ENCODE measurements at regions not wholly inside any gene's neighbourhood (a gene's known extent, or its start where the extent isn't known, plus 50 kb on each side); places are given as distances from the start of the nearest gene placed in this dataset.

- Mint-ChIP-seq H3K9me3 (peaks cover 4% of the 10 kb centered on the region), H3K27me3 (no peaks in the 10 kb centered on the region), H3K4me1 (ENCODE audit: low read depth) (no peaks in the 10 kb centered on the region), H3K27ac (no peak overlapping the region), H3K4me3 (no peak overlapping the region), H3K36me3 (ENCODE audit: low read depth) (no peaks in the 10 kb centered on the region)
- CTCF ChIA-PET, result no interaction called here
- ATAC-seq (ENCODE audit: poor library complexity) (no peak), DNase-seq (no peak)
- Histone ChIP-seq H3K4me3 (ENCODE audit: low read length) (no peak overlapping the region), H3K9me3 (ENCODE audit: control insufficient read depth in 1 of 2, insufficient read depth in 1 of 2, low read length in 2 of 2) (peaks cover 0 to 5% of the 10 kb centered on the region in 2 experiments), H3K27me3 (ENCODE audit: control insufficient read depth in 1 of 2, insufficient read depth in 2 of 2, low read length in 2 of 2) (no peaks in the 10 kb centered on the region), H3K36me3 (ENCODE audit: insufficient read depth, low read length) (no peaks in the 10 kb centered on the region), H3K4me1 (ENCODE audit: insufficient read depth, low read length) (no peaks in the 10 kb centered on the region), H3K27ac (ENCODE audit: low read depth in 1 of 2, low read length in 2 of 2) (no peak overlapping the region)
- intact Hi-C loops (cut with DNase I, micrococcal nuclease), result no loop called here
- POLR2A ChIA-PET, result no interaction called here
- TF ChIP-seq CTCF (IDR thresholded peaks at IDR 0.05), result no peak
Observed at GRCh38 chr3:95172164-95172943, 1109.5 kb downstream of the NSUN3 start.

- H3K36me3 Mint-ChIP-seq (ENCODE audit: low read depth), result no peaks in the 10 kb centered on the region
Observed at GRCh38 chr3:95177096-95177495, 1114.2 kb downstream of the NSUN3 start.

GRCh38 chr3:95184038-95184437 lies 1121.2 kb downstream of the NSUN3 start:
- DNase-seq, result no peak
- Histone ChIP-seq H3K27ac (ENCODE audit: low read depth in 1 of 2, low read length in 2 of 2) (no peak overlapping the region), H3K27me3 (ENCODE audit: control insufficient read depth in 1 of 2, insufficient read depth in 2 of 2, low read length in 2 of 2) (no peaks in the 10 kb centered on the region), H3K4me1 (ENCODE audit: insufficient read depth, low read length) (no peaks in the 10 kb centered on the region), H3K36me3 (ENCODE audit: insufficient read depth, low read length) (no peaks in the 10 kb centered on the region), H3K4me3 (ENCODE audit: low read length) (no peak overlapping the region), H3K9me3 (ENCODE audit: control insufficient read depth in 1 of 2, insufficient read depth in 1 of 2, low read length in 2 of 2) (peaks cover 0 to 11% of the 10 kb centered on the region in 2 experiments)
- no peaks in the 10 kb centered on the region for H3K4me1 Mint-ChIP-seq (ENCODE audit: low read depth)
- no peak for ATAC-seq (ENCODE audit: poor library complexity)
- H3K9me3 Mint-ChIP-seq, result peaks cover 2% of the 10 kb centered on the region
- TF ChIP-seq CTCF (IDR thresholded peaks at IDR 0.05), result no peak
- no peak overlapping the region for H3K27ac Mint-ChIP-seq
- ChIA-PET POLR2A (no interaction called here), CTCF (no interaction called here)
- no peaks in the 10 kb centered on the region for H3K27me3 Mint-ChIP-seq
- no peaks in the 10 kb centered on the region for H3K36me3 Mint-ChIP-seq (ENCODE audit: low read depth)
- H3K4me3 Mint-ChIP-seq, result no peak overlapping the region
- intact Hi-C loops (cut with DNase I, micrococcal nuclease), result no loop called here

More at GRCh38 chr3:95177096-95177495, 1114.2 kb downstream of the NSUN3 start:
- no peak overlapping the region for H3K4me3 Mint-ChIP-seq
- CTCF ChIA-PET, result no interaction called here
- no peaks in the 10 kb centered on the region for H3K27me3 Mint-ChIP-seq
- H3K9me3 Mint-ChIP-seq, result peaks cover 2% of the 10 kb centered on the region
- Histone ChIP-seq H3K4me1 (ENCODE audit: insufficient read depth, low read length) (no peaks in the 10 kb centered on the region), H3K36me3 (ENCODE audit: insufficient read depth, low read length) (no peaks in the 10 kb centered on the region), H3K27ac (ENCODE audit: low read depth in 1 of 2, low read length in 2 of 2) (no peak overlapping the region), H3K27me3 (ENCODE audit: control insufficient read depth in 1 of 2, insufficient read depth in 2 of 2, low read length in 2 of 2) (no peaks in the 10 kb centered on the region), H3K9me3 (ENCODE audit: control insufficient read depth in 1 of 2, insufficient read depth in 1 of 2, low read length in 2 of 2) (no peaks in the 10 kb centered on the region), H3K4me3 (ENCODE audit: low read length) (no peak overlapping the region)
- DNase-seq, result no peak
- H3K27ac Mint-ChIP-seq, result no peak overlapping the region
- ATAC-seq (ENCODE audit: poor library complexity), result no peak
- no peaks in the 10 kb centered on the region for H3K4me1 Mint-ChIP-seq (ENCODE audit: low read depth)
- POLR2A ChIA-PET, result no interaction called here
- no peak for TF ChIP-seq CTCF (IDR thresholded peaks at IDR 0.05)
- intact Hi-C loops (cut with DNase I, micrococcal nuclease), result no loop called here
